ENCODE measurements at regions not wholly inside any gene's neighbourhood (a gene's known extent, or its start where the extent isn't known, plus 50 kb on each side); places are given as distances from the start of the nearest gene placed in this dataset.
"Not testable (repeated sequence)": the region's sequence is repeated elsewhere in the genome, so short reads cannot be mapped to it uniquely, and the experiment has no call there.

DNA sequence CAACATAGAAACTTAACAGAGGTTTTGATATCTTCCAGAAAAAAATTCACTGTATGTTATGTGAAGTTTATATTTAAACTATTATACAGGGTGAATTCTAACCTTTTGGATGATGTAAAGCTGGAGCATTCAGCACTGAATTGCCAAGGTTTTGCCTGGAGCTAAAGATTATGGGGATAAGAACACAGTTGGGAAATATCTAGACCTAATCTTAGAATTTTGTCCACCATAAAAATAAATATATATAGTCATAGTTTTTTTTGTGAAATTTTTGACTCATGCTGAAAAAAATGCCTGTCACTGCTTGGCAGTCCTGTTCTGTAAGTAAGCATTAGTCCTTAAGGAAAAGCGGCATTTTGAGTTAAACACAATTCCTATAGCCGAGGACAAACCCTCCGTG, 339.3 kb upstream of the TMEFF2 start:
- Histone ChIP-seq H2AFZ (no peak overlapping the region), H3F3A (ENCODE audit: insufficient read depth, low read depth) (no peaks in the 10 kb centered on the region), H3K79me2 (ENCODE audit: low read depth) (no peaks in the 10 kb centered on the region), H3K27me3 (ENCODE audit: insufficient read depth, low read depth) (no peaks in the 10 kb centered on the region), H3K27ac (no peak overlapping the region), H3K4me2 (no peak overlapping the region), H3K9me2 (ENCODE audit: insufficient read depth) (no peaks in the 10 kb centered on the region), H3K36me3 (ENCODE audit: low read depth) (no peaks in the 10 kb centered on the region), H4K20me1 (ENCODE audit: insufficient read depth) (no peaks in the 10 kb centered on the region), H3K4me3 (no peak overlapping the region), H3K9me3 (ENCODE audit: insufficient read depth, low read depth) (no peaks in the 10 kb centered on the region), H3K4me1 (replicated peaks; ENCODE audit: insufficient read depth) (no peaks in the 10 kb centered on the region)
- POLR2A ChIA-PET (ENCODE audit: unreplicated experiment): no interaction called here
- CTCF ChIA-PET: no interaction called here
- intact Hi-C loops (cut with micrococcal nuclease; ENCODE audit: unreplicated experiment): no loop called here
- BruUV-seq (replicated peaks): no TSS peak
- TF ChIP-seq EZH2 (IDR thresholded peaks at IDR 0.05; ENCODE audit: low read depth): no peak
- TF ChIP-seq, protein P1, sequence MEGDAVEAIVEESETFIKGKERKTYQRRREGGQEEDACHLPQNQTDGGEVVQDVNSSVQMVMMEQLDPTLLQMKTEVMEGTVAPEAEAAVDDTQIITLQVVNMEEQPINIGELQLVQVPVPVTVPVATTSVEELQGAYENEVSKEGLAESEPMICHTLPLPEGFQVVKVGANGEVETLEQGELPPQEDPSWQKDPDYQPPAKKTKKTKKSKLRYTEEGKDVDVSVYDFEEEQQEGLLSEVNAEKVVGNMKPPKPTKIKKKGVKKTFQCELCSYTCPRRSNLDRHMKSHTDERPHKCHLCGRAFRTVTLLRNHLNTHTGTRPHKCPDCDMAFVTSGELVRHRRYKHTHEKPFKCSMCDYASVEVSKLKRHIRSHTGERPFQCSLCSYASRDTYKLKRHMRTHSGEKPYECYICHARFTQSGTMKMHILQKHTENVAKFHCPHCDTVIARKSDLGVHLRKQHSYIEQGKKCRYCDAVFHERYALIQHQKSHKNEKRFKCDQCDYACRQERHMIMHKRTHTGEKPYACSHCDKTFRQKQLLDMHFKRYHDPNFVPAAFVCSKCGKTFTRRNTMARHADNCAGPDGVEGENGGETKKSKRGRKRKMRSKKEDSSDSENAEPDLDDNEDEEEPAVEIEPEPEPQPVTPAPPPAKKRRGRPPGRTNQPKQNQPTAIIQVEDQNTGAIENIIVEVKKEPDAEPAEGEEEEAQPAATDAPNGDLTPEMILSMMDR (conservative IDR thresholded peaks at IDR 0.05): no peak
- DNase-seq: no peak

DNA sequence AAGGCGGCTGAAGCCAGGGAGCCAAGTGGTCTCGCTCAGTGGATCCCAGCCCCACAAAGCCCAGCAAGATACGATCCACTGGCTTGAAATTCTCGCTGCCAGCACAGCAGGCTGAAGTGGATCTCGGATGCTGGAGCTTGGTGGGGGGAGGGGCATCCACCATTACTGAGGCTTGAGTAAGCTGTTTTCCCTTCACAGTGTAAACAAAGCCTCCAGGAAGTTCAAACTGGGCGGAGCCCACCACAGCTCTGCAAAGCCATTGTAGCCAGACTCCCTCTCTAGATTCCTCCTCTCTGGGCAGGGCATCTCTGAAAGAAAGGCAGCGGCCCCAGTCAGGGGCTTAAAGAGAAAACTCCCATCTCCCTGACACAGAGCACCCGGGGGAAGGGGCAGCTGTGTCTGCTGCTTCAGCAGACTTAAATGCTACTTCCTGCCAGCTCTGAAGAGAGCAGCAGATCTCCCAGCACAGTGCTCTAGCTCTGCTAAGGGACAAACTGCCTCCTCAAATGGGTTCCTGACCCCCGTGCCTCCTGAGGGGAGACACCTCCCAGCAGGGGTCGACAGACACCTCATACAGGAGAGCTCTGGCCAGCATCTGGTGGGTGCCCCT, 330.0 kb upstream of the TMEFF2 start:
- H3K27ac ChIP-seq; H3K79me2 ChIP-seq (ENCODE audit: low read depth); H3K4me2 ChIP-seq; DNase-seq; BruUV-seq (replicated peaks); H4K20me1 ChIP-seq (ENCODE audit: insufficient read depth); H3K9me3 ChIP-seq (ENCODE audit: insufficient read depth, low read depth); CTCF ChIA-PET; H3K9me2 ChIP-seq (ENCODE audit: insufficient read depth); H3K4me1 ChIP-seq (replicated peaks; ENCODE audit: insufficient read depth); H3K36me3 ChIP-seq (ENCODE audit: low read depth); H2AFZ ChIP-seq; H3K27me3 ChIP-seq (ENCODE audit: insufficient read depth, low read depth); H3K4me3 ChIP-seq; intact Hi-C loops (cut with micrococcal nuclease; ENCODE audit: unreplicated experiment); H3F3A ChIP-seq (ENCODE audit: insufficient read depth, low read depth): not testable (repeated sequence)
- POLR2A ChIA-PET (ENCODE audit: unreplicated experiment): interaction anchor here (0.6 kb wide), 1 partner anchor 92 kb away, joined by 3 read pairs; no protein-coding TSS in a partner anchor

DNA sequence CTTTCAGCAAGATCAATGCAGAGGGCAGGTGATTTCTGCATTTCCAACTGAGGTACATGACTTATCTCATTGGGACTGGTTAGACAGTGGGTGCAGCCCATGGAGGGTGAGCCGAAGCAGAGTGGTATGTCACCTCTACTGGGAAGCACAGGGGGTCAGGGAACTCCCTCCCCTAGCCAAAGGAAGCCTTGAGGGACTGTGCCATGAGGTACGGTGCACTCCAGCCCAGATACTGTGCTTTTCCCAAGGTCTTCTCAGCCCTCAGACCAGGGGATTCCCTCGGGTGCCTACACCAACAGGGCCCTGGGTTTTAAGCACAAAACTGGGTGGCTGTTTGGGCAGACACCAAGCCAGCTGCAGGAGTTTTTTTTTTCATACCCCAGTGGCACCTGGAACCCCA, 329.5 kb upstream of the TMEFF2 start:
- H3K79me2 ChIP-seq (ENCODE audit: low read depth); H3K27me3 ChIP-seq (ENCODE audit: insufficient read depth, low read depth); H4K20me1 ChIP-seq (ENCODE audit: insufficient read depth); H3K9me3 ChIP-seq (ENCODE audit: insufficient read depth, low read depth); H2AFZ ChIP-seq; H3K36me3 ChIP-seq (ENCODE audit: low read depth); BruUV-seq (replicated peaks); H3K9me2 ChIP-seq (ENCODE audit: insufficient read depth); POLR2A ChIA-PET (ENCODE audit: unreplicated experiment); DNase-seq; CTCF ChIA-PET; H3F3A ChIP-seq (ENCODE audit: insufficient read depth, low read depth); H3K4me3 ChIP-seq; H3K4me2 ChIP-seq; H3K4me1 ChIP-seq (replicated peaks; ENCODE audit: insufficient read depth); intact Hi-C loops (cut with micrococcal nuclease; ENCODE audit: unreplicated experiment); H3K27ac ChIP-seq: not testable (repeated sequence)

DNA sequence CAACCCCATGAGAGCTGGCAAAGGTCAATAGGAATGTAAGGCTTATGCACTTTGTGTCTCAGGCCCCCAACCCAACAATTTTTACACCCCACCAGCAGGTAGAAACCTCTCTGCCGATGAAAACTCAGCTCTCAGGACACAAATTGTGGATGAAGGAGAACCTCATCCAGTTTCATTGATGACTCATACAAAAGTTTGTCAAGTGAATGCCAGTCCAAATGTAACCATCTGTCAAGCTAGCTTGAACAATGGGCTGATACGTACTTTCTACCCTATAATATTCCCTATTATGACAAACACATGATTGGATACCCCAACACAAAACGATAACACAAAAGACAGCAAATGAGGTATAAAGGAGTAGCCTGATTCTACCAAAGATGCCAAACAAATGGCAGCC, 321.2 kb upstream of the TMEFF2 start:
- ChIA-PET CTCF (no interaction called here), POLR2A (ENCODE audit: unreplicated experiment) (no interaction called here)
- Histone ChIP-seq H3K4me2 (no peak overlapping the region), H3K4me1 (replicated peaks; ENCODE audit: insufficient read depth) (no peaks in the 10 kb centered on the region), H3K4me3 (no peak overlapping the region), H3K9me3 (ENCODE audit: insufficient read depth, low read depth) (no peaks in the 10 kb centered on the region), H2AFZ (no peak overlapping the region), H3K9me2 (ENCODE audit: insufficient read depth) (no peaks in the 10 kb centered on the region), H3K79me2 (ENCODE audit: low read depth) (no peaks in the 10 kb centered on the region), H3K27me3 (ENCODE audit: insufficient read depth, low read depth) (no peaks in the 10 kb centered on the region), H3F3A (ENCODE audit: insufficient read depth, low read depth) (no peaks in the 10 kb centered on the region), H4K20me1 (ENCODE audit: insufficient read depth) (no peaks in the 10 kb centered on the region), H3K27ac (no peak overlapping the region), H3K36me3 (ENCODE audit: low read depth) (no peaks in the 10 kb centered on the region)
- TF ChIP-seq, protein P1 (conservative IDR thresholded peaks at IDR 0.05): no peak
- TF ChIP-seq EZH2 (IDR thresholded peaks at IDR 0.05; ENCODE audit: low read depth): no peak
- intact Hi-C loops (cut with micrococcal nuclease; ENCODE audit: unreplicated experiment): no loop called here
- no TSS peak for BruUV-seq (replicated peaks)
- no peak for DNase-seq

Data from PC-9 (cell line).